ENCODE measurements at regions not wholly inside any gene's neighbourhood (a gene's known extent, or its start where the extent isn't known, plus 50 kb on each side); places are given as distances from the start of the nearest gene placed in this dataset.

DNA sequence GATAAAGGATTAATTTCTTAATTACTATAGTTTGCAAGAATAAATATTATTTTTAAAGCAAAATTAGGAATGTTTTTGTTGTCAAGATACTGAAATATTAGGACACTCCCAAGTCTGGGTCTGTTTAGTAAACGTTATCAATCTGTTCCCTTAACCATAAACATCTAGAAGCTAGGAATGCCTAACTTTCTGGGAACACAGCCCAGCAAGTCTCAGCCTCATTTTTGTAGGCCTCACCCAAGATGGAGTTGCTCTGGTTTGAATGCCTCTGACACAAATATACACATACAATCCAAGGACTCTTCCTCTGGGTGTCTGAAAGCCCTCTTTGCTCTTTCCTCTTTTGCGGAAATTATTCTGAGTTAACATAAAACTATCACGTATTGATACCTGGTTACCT, 487.4 kb upstream of the CELF2 start:
- TF ChIP-seq ZSCAN20 (CRISPR knock-in tag; IDR thresholded peaks at IDR 0.05) (no peak), HDAC2 (IDR thresholded peaks at IDR 0.05) (no peak), EHMT2 (IDR thresholded peaks at IDR 0.05; ENCODE audit: low read depth) (no peak), RCOR1 (IDR thresholded peaks at IDR 0.05; ENCODE audit: low read depth, low read length) (no peak), RARB (CRISPR knock-in tag; IDR thresholded peaks at IDR 0.05) (no peak), CHD4 (IDR thresholded peaks at IDR 0.05; ENCODE audit: borderline replicate concordance) (no peak), JUNB (IDR thresholded peaks at IDR 0.05) (no peak), CBX2 (IDR thresholded peaks at IDR 0.05; ENCODE audit: borderline replicate concordance, low read depth) (no peak), MYC (IDR thresholded peaks at IDR 0.05; ENCODE audit: borderline replicate concordance, low read length) (no peak), POLR2A (IDR thresholded peaks at IDR 0.05; ENCODE audit: low read length) (no peak), MAFK (IDR thresholded peaks at IDR 0.05; ENCODE audit: partially characterized antibody) (no peak)
- TF ChIP-seq, protein P1, sequence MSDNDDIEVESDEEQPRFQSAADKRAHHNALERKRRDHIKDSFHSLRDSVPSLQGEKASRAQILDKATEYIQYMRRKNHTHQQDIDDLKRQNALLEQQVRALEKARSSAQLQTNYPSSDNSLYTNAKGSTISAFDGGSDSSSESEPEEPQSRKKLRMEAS (IDR thresholded peaks at IDR 0.05) = no peak
- Histone ChIP-seq H3K9me3 (no peaks in the 10 kb centered on the region), H3K4me2 (no peak overlapping the region), H3K27ac (no peak overlapping the region), H3K4me1 (no peaks in the 10 kb centered on the region), H3K4me3 (no peak overlapping the region)
- FAIRE-seq (no peak), ATAC-seq (no peak), DNase-seq (ENCODE audit: low read depth in 1 of 2, low spot score in 1 of 2) (no peak)
- ChIA-PET CTCF (no interaction called here), POLR2A (no interaction called here)
- 27% methylated on average over 3 of the region's 3 CpGs for WGBS (ENCODE audit: missing lambda C conversion rate)

DNA sequence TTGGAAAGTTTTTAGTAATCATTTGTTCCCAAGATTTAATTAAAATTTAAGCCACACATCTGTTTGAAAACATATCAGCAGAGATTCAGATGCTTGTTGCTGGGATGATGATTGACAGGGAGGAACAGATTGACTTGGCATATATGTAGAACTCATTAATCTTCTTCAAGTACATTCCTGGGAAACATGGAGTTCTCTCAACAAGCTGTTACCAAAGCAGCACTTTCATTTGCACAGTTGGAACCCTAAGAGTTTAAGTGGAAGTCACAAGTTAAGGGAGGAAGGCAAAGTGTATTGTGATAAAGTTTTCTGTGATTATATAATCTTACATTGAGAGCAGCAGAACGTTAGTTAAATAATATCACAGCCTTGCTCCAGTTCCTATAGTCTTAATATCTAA, 485.4 kb upstream of the CELF2 start:
- CTCF ChIA-PET = no interaction called here
- WGBS (ENCODE audit: missing lambda C conversion rate) = 0% methylated on average over 1 of the region's 1 CpG
- POLR2A ChIA-PET = no interaction called here
- H3K9me3 ChIP-seq = no peaks in the 10 kb centered on the region
- H3K4me3 ChIP-seq = no peak overlapping the region
- H3K4me2 ChIP-seq = no peak overlapping the region
- DNase-seq (ENCODE audit: low read depth in 1 of 2, low spot score in 1 of 2) (no peak), FAIRE-seq (no peak), ATAC-seq (no peak)
- no peaks in the 10 kb centered on the region for H3K4me1 ChIP-seq
- TF ChIP-seq, protein P2, sequence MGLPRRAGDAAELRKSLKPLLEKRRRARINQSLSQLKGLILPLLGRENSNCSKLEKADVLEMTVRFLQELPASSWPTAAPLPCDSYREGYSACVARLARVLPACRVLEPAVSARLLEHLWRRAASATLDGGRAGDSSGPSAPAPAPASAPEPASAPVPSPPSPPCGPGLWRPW (IDR thresholded peaks at IDR 0.05) = no peak
- TF ChIP-seq EP300 (IDR thresholded peaks at IDR 0.05) (no peak), FOSL2 (IDR thresholded peaks at IDR 0.05) (no peak), FOSL2 (CRISPR knock-in tag; IDR thresholded peaks at IDR 0.05) (no peak), NR3C1 (IDR thresholded peaks at IDR 0.05) (no peak), FOSB (CRISPR knock-in tag; IDR thresholded peaks at IDR 0.05) (no peak), GATA3 (IDR thresholded peaks at IDR 0.05; ENCODE audit: borderline replicate concordance) (no peak), RCOR1 (IDR thresholded peaks at IDR 0.05; ENCODE audit: low read depth, low read length) (no peak), KDM5A (IDR thresholded peaks at IDR 0.05) (no peak), SMC3 (IDR thresholded peaks at IDR 0.05) (no peak), RFX5 (IDR thresholded peaks at IDR 0.05) (no peak), HOXA7 (CRISPR knock-in tag; IDR thresholded peaks at IDR 0.05) (no peak), SREBF2 (IDR thresholded peaks at IDR 0.05) (no peak)
- TF ChIP-seq, protein P3, sequence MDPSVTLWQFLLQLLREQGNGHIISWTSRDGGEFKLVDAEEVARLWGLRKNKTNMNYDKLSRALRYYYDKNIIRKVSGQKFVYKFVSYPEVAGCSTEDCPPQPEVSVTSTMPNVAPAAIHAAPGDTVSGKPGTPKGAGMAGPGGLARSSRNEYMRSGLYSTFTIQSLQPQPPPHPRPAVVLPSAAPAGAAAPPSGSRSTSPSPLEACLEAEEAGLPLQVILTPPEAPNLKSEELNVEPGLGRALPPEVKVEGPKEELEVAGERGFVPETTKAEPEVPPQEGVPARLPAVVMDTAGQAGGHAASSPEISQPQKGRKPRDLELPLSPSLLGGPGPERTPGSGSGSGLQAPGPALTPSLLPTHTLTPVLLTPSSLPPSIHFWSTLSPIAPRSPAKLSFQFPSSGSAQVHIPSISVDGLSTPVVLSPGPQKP (IDR thresholded peaks at IDR 0.05; ENCODE audit: low read depth, low read length) = no peak
- TF ChIP-seq, protein P1 (IDR thresholded peaks at IDR 0.05) = no peak
- H3K27ac ChIP-seq = no peak overlapping the region

DNA sequence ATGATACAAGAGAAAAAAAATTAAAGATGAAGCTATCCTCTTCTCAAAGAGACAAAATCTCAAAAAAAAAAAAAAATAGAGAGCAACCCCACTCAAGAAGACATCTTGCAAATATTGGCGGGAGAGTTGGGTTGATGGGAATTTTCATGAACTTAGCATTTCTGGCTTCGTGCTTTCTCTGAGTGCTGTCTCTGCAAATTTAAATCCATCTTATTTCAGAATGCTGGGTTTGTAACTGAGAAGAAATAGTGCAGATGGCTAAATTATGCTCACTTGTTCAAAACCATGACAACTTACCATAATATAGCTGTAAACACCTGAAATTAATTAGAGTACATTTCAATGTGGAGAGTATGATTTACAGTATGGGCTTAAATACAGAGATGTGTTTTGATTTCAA, 484.8 kb upstream of the CELF2 start:
- ChIA-PET CTCF (no interaction called here), POLR2A (no interaction called here)
- WGBS (ENCODE audit: missing lambda C conversion rate) = 0% methylated on average over 2 of the region's 2 CpGs
- no peak for DNase-seq (ENCODE audit: low read depth in 1 of 2, low spot score in 1 of 2)
- H3K27ac ChIP-seq = no peak overlapping the region
- no peak for ATAC-seq
- no peak for FAIRE-seq
- no peaks in the 10 kb centered on the region for H3K4me1 ChIP-seq
- no peak for TF ChIP-seq SMC3 (IDR thresholded peaks at IDR 0.05)
- H3K4me2 ChIP-seq = no peak overlapping the region
- no peaks in the 10 kb centered on the region for H3K9me3 ChIP-seq
- no peak overlapping the region for H3K4me3 ChIP-seq
